Pons (tissue), 1 donor: ENCODE measurements at regions not wholly inside any gene's neighbourhood (a gene's known extent, or its start where the extent isn't known, plus 50 kb on each side); places are given as distances from the start of the nearest gene placed in this dataset.

ENCODE experiments used
- DNase-seq: peaks from one replicate; pipeline ENCODE4 v3.0.0-alpha.2; 2016; ENCODE audit warnings: low spot score

- DNase-seq, result no peak
Observed at GRCh38 chr6:25227854-25228253, 51.3 kb upstream of the CARMIL1 start.
